GM21526 (cell line): ENCODE measurements at regions not wholly inside any gene's neighbourhood (a gene's known extent, or its start where the extent isn't known, plus 50 kb on each side); places are given as distances from the start of the nearest gene placed in this dataset.

Experiments used
- ATAC-seq: cut with Tn5 transposase; IDR thresholded peaks from one replicate; pipeline ENCODE4 v1.9.1; 2021; ENCODE audit warnings: moderate library complexity; ENCODE audit not compliant: unreplicated experiment, low FRiP score

DNA sequence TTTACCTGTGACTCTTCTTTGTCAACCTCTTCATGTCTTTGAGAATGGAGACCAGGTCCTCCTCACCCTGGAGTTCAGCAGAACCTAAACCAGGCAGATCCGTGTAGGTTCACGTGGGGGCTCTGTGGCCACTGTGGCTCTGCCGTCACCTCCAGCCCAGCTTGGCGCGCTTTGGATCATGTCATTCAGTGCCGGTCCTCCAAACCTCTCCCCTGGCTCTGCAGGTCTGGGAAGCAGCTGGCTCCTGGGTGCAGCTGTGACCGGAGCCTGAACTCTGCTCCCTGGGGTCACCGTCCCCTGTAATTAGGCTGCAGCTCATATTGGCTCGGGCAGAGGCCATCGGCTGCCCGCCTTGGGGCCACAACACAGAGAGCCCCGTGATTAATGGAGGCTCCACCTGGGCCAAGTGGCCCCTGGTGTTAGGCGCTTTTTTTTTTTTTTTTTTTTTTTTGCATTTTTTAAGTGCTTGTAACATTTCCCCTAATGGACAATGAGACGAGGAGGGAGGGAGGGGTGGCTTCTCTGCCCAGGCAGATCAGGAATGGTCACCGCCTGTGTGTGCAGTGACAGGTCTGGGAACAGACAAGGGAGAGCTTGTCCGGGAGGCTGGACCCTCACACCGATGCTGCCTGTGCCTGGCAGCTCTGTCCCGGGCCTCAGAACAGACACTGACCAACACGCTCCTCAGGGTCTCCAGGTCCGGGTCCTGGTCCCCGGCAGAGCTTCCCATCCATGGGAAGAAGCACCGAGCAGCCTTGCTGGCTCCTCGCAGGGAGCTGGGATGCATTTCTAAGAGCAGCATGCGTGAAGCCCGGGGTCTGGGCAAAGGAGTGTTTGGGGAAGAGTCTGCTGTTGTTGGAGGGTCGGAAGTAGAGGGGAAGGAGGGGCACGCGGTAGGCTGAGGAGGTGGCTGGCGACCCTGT is 247.9 kb downstream of the SEC14L1 start:
- no peak for ATAC-seq

- no peak for ATAC-seq
Measured at GRCh38 chr17:77390870-77391269, 250.1 kb downstream of the SEC14L1 start.

DNA sequence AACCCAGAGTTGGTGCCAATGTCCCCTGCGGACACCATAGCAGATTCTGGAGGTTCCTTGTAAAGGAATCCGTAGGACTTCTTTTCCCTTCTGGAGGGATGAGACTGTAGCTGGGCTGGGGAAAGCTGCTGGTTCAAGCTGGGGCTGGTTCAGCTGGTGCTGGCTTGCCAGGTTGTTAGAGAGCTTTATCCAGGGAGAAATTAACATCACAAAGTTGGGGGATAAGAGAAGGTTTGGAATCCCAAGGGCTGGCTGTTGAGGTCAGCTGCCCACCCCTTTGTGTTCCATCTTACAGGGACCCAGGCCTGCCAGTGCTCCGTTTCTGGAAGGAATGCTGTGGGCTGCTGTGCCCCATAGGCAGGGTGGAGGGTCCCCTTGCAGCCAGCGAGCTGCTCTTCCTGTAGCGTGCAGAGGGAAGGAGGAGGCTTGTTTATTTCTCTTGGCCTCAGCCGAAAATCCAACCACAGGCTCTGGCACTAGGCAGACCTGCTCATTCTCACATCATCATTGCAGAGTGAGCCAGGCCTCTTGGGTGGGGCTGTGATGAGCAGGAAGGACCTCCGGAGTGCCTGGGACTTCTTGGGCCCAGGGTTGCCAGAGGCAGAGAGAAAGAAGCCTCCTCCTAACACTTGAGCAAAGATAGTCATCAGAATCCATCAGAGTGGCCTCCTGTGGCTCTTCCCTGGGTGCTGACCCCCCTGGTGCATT is 251.1 kb downstream of the SEC14L1 start:
- no peak for ATAC-seq

GRCh38 chr17:77392376-77393273 is 251.9 kb downstream of the SEC14L1 start:
- no peak for ATAC-seq

DNA sequence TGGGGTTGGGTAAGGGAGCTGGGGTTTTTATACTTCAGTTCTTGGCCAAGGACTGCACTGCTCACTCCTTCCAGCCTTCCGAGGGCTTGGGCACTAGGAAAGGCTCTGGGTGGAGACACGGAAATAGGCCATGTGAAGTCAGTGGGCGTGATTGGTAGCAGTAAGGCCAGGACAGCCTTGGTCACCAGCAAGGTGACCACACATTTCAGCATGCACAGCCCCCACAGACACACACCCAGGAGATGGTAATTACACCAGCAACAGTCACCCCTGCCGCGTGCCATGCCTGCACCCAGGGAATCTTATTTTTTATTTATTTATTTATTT is 252.5 kb downstream of the SEC14L1 start:
- no peak for ATAC-seq

GRCh38 chr17:77393867-77394539 is 253.2 kb downstream of the SEC14L1 start:
- ATAC-seq = no peak

DNA sequence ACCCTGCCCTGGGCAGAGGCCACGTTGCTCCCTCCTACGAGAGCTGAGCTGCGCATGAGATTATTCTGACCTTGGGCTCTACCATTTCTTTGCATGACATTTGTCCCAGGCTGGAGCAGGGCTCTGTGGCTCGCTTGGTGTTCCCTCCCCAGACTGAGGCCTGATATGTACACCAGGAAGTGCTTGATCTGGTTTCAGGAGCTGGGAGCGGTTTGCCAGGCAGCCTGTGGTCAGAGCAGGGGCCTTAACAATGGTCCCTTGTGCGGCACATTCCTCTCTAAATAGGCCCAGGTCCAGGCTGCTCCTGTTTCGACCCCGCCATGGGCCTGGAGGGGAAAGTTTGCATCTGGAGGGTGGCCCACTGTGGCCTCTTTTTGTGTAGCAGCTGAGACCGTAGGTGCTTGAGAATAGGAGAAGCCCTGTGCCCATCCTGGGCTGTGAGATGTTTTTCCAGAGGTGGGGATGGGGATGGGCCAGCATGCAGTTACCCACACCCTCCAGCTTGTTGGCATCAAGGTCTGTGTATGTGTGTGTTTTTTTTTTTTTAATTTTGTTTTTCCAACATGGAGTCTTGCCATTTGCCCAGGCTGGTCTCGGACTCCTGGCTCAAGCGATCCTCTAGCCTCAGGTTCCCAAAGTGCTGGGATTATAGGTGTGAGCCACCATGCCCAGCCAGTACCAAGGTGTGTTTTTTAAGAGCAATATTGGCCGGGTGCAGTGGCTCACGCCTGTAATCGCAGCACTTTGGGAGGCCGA is 253.9 kb downstream of the SEC14L1 start:
- ATAC-seq = no peak

DNA sequence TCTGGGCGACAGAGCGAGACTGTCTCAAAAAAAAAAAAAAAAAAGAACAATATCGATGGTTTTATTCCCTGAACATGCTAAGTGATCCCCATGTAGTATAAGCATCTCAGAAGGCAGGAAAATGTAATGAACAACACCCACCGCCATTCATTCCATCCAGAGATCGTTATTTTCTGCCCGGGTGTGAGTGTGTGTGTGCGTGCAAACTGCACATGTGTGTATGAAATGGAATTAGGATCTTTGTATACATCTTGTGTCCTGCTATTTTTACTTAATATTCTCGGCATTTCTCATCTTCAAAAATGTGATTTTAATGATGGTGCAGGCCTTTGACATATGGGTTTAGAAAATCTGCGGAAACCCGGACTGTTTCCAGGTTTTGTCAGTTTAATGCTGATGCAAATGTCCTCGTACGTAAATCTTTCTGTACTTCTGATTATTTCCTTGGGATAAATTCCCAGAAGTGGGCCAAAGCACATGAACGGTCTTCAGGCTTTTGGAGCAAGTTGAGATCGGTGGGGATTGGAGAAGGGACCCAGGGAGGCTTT is 254.8 kb downstream of the SEC14L1 start:
- ATAC-seq = no peak

- no peak for ATAC-seq
Measured at GRCh38 chr17:77396610-77397009, 255.8 kb downstream of the SEC14L1 start.

DNA sequence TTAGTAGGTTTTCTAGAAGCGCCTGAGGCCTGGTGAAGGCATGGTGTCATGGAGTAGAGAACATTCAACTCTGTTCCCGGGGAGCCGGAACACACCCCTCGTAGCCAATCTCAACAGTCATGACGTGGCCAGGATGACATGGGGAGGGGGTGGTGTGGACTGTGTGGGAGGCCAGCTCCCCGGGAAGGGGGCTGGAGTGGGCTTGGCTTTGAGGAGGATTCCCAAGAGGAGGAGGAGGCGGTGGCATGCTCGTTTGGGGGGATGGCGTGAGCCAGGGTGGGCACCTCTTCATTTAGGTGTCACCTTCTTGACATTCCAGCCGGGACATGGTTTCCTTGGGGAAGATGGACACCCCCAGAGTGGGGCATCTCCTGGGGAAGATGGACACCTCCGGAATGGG is 257.5 kb downstream of the SEC14L1 start:
- ATAC-seq = no peak

GRCh38 chr17:77399319-77399957 is 258.7 kb downstream of the SEC14L1 start:
- ATAC-seq = no peak

GRCh38 chr17:77400445-77400870 is 259.7 kb downstream of the SEC14L1 start:
- ATAC-seq = no peak

DNA sequence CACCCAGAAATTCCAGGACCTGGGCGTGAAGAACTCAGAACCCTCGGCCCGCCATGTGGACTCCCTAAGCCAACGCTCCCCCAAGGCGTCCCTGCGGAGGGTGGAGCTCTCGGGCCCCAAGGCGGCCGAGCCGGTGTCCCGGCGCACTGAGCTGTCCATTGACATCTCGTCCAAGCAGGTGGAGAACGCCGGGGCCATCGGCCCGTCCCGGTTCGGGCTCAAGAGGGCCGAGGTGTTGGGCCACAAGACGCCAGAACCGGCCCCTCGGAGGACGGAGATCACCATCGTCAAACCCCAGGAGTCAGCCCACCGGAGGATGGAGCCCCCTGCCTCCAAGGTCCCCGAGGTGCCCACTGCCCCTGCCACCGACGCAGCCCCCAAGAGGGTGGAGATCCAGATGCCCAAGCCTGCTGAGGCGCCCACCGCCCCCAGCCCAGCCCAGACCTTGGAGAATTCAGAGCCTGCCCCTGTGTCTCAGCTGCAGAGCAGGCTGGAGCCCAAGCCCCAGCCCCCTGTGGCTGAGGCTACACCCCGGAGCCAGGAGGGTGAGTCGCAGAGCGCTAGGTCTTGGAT is 261.5 kb downstream of the SEC14L1 start:
- no peak for ATAC-seq

DNA sequence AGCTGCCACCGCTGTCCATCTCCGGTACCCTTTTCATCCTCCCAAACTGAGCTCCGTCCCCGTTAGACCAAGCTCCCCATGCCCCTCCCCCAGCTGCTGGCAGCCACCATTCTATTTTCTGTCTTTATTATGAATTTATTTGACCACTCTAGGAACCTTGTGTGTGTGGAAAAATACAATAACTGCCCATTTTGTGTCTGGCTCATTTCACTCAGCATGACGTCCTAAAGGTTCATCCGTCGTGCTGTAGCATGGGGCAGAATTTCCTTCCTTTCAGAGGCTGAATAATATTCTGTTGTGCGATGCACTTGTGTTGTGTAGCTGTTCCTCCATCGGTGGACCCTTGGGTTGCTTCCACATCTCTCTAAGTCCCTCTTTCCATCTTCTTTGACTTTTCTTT is 263.1 kb downstream of the SEC14L1 start:
- no peak for ATAC-seq

GRCh38 chr17:77404812-77405581 is 264.2 kb downstream of the SEC14L1 start:
- ATAC-seq = peak; percentile 55

- ATAC-seq = no peak
Measured at GRCh38 chr17:77405867-77406732, 265.3 kb downstream of the SEC14L1 start.
